Activated CD4-positive, alpha-beta memory T cell treated with anti-CD3 and anti-CD28 coated beads for 36 hours (primary cell): ENCODE measurements at regions not wholly inside any gene's neighbourhood (a gene's known extent, or its start where the extent isn't known, plus 50 kb on each side); places are given as distances from the start of the nearest gene placed in this dataset.
"Not testable (repeated sequence)": the region's sequence is repeated elsewhere in the genome, so short reads cannot be mapped to it uniquely, and the experiment has no call there.

Experiments
- CTCF ChIA-PET: fragments of 350-600 bp; sonication (Branson Sonifier 250); formaldehyde crosslinking; loops from one replicate; lab custom pipeline; 2021; ENCODE audit warnings: antibody characterized with exemption, inconsistent platforms; lab: Charles Lee
- POLR2A ChIA-PET: fragments of 350-600 bp; sonication (Branson Sonifier 250); formaldehyde crosslinking; loops from one replicate; lab custom pipeline; 2021; ENCODE audit warnings: antibody characterized with exemption; lab: Charles Lee
- DNase-seq: peaks from one replicate; pipeline ENCODE4 v3.0.0-alpha.2; 2020
- H3K27ac Mint-ChIP-seq: one replicate; pipeline ENCODE4 v1.8.0; 2021; ENCODE audit warnings: mixed read lengths
- H3K27me3 Mint-ChIP-seq: one replicate; pipeline ENCODE4 v1.8.0; 2021; ENCODE audit warnings: mixed read lengths
- H3K36me3 Mint-ChIP-seq: one replicate; pipeline ENCODE4 v1.8.0; 2021; ENCODE audit warnings: mixed read lengths
- H3K4me1 Mint-ChIP-seq: one replicate; pipeline ENCODE4 v1.8.0; 2021; ENCODE audit warnings: low read depth, mixed read lengths
- H3K4me3 Mint-ChIP-seq: one replicate; pipeline ENCODE4 v1.8.0; 2021; ENCODE audit warnings: mild to moderate bottlenecking, mixed read lengths
- H3K9me3 Mint-ChIP-seq: one replicate; pipeline ENCODE4 v1.8.0; 2021; ENCODE audit warnings: mixed read lengths
- intact Hi-C: fragments of 100-400 bp; cut with micrococcal nuclease; formaldehyde crosslinking; loops from one replicate; pipeline ENCODE4 v1.15.1; 2023

DNA sequence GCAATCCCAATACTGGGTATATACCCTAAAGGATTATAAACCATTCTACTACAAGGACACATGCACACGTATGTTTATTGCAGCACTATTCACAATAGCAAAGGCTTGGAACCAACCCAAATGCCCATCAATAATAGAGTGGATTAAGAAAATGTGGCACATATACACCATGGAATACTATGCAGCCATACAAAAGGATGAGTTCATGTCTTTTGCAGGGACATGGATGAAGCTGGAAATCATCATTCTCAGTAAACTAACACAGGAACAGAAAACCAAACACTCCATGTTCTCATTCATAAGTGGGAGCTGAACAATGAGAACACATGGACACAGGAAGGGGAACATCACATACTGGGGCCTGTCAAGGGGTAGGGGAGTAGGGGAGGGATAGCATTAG is 61.1 kb upstream of the DENND1B start:
- H3K4me1 Mint-ChIP-seq, intact Hi-C loops, H3K27me3 Mint-ChIP-seq, DNase-seq, POLR2A ChIA-PET, H3K27ac Mint-ChIP-seq, H3K36me3 Mint-ChIP-seq, H3K9me3 Mint-ChIP-seq, CTCF ChIA-PET, H3K4me3 Mint-ChIP-seq: not testable (repeated sequence)

DNA sequence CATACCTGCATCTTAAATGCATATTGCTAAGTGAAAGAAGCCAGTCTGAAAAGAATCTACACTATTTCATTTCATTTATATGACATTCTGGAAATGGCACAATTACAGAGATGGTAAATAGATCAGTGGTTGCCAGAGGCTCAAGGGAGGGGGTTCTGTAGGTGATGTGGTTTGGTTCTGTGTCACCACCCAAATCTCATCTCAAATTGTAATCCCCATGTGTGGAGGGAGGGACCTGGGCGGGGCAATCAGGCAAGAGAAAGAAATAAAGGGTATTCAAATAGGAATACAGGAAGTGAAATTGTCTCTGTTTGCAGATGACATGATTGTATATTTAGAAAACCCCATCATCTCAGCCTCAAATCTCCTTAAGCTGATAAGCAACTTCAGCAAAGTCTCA is 53.7 kb upstream of the DENND1B start:
- not testable (repeated sequence) for H3K4me1 Mint-ChIP-seq

DNA sequence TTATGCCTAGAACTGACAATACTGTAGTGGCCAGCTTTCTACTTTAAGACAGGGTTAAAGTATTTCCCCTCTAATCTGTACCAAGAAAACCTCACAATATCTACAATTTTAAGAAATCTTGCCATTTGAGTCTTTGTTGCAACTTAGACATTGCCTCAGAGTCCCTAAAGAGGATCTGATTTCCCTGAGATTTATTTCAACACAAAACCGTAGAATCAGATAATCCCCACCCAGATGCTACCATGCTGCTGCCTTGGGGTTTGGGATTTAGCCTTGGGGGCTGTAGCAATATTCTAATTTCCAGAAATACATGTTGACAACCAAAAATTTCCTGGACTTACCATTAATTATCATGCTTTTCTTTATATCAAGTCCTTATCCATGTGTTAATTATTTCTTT is 50.3 kb upstream of the DENND1B start:
- Mint-ChIP-seq H3K4me1 (no peaks in the 10 kb centered on the region), H3K36me3 (no peaks in the 10 kb centered on the region), H3K4me3 (no peak overlapping the region), H3K27ac (no peak overlapping the region), H3K27me3 (peaks cover 2% of the 10 kb centered on the region), H3K9me3 (no peaks in the 10 kb centered on the region)
- no peak for DNase-seq
- ChIA-PET CTCF (no interaction called here), POLR2A (no interaction called here)
- intact Hi-C loops = no loop called here

More for the DNA sequence above, 53.7 kb upstream of the DENND1B start:
- CTCF ChIA-PET, H3K36me3 Mint-ChIP-seq, POLR2A ChIA-PET, H3K4me3 Mint-ChIP-seq, intact Hi-C loops, H3K27ac Mint-ChIP-seq, H3K9me3 Mint-ChIP-seq, H3K27me3 Mint-ChIP-seq, DNase-seq: not testable (repeated sequence)
